GM06990 (cell line): ENCODE measurements at regions not wholly inside any gene's neighbourhood (a gene's known extent, or its start where the extent isn't known, plus 50 kb on each side); places are given as distances from the start of the nearest gene placed in this dataset.

Experiments
- DNase-seq: peaks from one replicate; pipeline ENCODE4 v3.0.0-alpha.2; 2011; ENCODE audit not compliant: insufficient read length; ENCODE audit errors: extremely low read depth
- H3K27me3 ChIP-seq: replicated peaks from 2 replicates; pipeline ENCODE4 v1.6.0; 2011; ENCODE audit warnings: low read length; ENCODE audit not compliant: control insufficient read depth, insufficient read depth
- H3K36me3 ChIP-seq: 2 replicates; pipeline ENCODE4 v1.5.1; 2011; ENCODE audit warnings: low read length; ENCODE audit not compliant: control insufficient read depth, insufficient read depth
- H3K4me3 ChIP-seq: replicated peaks from 2 replicates; pipeline ENCODE4 v1.5.1; 2011; ENCODE audit warnings: low read depth, mild to moderate bottlenecking, control low read depth, low read length
- CTCF ChIP-seq: IDR thresholded peaks from 2 replicates; pipeline ENCODE4 v1.5.1; 2011; ENCODE audit warnings: low read length, control low read depth, mild to moderate bottlenecking, inconsistent platforms; ENCODE audit not compliant: insufficient read depth, poor library complexity, severe bottlenecking

- DNase-seq: no peak
- Histone ChIP-seq H3K36me3 (no peaks in the 10 kb centered on the region), H3K4me3 (no peak overlapping the region), H3K27me3 (no peaks in the 10 kb centered on the region)
- TF ChIP-seq CTCF: no peak
Observed at GRCh38 chr11:70616317-70616716, 218.0 kb downstream of the CTTN start.

GRCh38 chr11:70616938-70617654 lies 218.8 kb downstream of the CTTN start:
- Histone ChIP-seq H3K36me3 (no peaks in the 10 kb centered on the region), H3K27me3 (no peaks in the 10 kb centered on the region), H3K4me3 (no peak overlapping the region)
- TF ChIP-seq CTCF: no peak
- DNase-seq: no peak

- no peak for TF ChIP-seq CTCF
- H3K36me3 ChIP-seq: no peaks in the 10 kb centered on the region
- no peaks in the 10 kb centered on the region for H3K27me3 ChIP-seq
- no peak for DNase-seq
- H3K4me3 ChIP-seq: no peak overlapping the region
Observed at GRCh38 chr11:70618431-70619101, 220.2 kb downstream of the CTTN start.

- Histone ChIP-seq H3K36me3 (no peaks in the 10 kb centered on the region), H3K27me3 (no peaks in the 10 kb centered on the region), H3K4me3 (no peak overlapping the region)
- DNase-seq: no peak
- TF ChIP-seq CTCF: no peak
Observed at GRCh38 chr11:70619591-70619990, 221.3 kb downstream of the CTTN start.

- no peak for TF ChIP-seq CTCF
- no peak for DNase-seq
- Histone ChIP-seq H3K36me3 (no peaks in the 10 kb centered on the region), H3K27me3 (no peaks in the 10 kb centered on the region), H3K4me3 (no peak overlapping the region)
Observed at GRCh38 chr11:70620510-70621184, 222.3 kb downstream of the CTTN start.
